ENCODE measurements at regions not wholly inside any gene's neighbourhood (a gene's known extent, or its start where the extent isn't known, plus 50 kb on each side); places are given as distances from the start of the nearest gene placed in this dataset.

GRCh38 chr1:29481031-29481430 lies 244.7 kb downstream of the PTPRU start:
- TF ChIP-seq CTCF (IDR thresholded peaks at IDR 0.05; ENCODE audit: poor library complexity, severe bottlenecking) (no peak), RAD21 (conservative IDR thresholded peaks at IDR 0.05) (no peak), EP300 (conservative IDR thresholded peaks at IDR 0.05; ENCODE audit: poor library complexity, severe bottlenecking) (no peak), REST (IDR thresholded peaks at IDR 0.05; ENCODE audit: borderline replicate concordance) (no peak), TAF1 (IDR thresholded peaks at IDR 0.05; ENCODE audit: low read depth) (no peak), POLR2AphosphoS5 (IDR thresholded peaks at IDR 0.05) (no peak), EZH2 (IDR thresholded peaks at IDR 0.05; ENCODE audit: borderline replicate concordance, insufficient read depth, low read length, poor library complexity, severe bottlenecking) (no peak)

Data from neural cell (in vitro differentiated cells).